ENCODE measurements at regions not wholly inside any gene's neighbourhood (a gene's known extent, or its start where the extent isn't known, plus 50 kb on each side); places are given as distances from the start of the nearest gene placed in this dataset.

DNA sequence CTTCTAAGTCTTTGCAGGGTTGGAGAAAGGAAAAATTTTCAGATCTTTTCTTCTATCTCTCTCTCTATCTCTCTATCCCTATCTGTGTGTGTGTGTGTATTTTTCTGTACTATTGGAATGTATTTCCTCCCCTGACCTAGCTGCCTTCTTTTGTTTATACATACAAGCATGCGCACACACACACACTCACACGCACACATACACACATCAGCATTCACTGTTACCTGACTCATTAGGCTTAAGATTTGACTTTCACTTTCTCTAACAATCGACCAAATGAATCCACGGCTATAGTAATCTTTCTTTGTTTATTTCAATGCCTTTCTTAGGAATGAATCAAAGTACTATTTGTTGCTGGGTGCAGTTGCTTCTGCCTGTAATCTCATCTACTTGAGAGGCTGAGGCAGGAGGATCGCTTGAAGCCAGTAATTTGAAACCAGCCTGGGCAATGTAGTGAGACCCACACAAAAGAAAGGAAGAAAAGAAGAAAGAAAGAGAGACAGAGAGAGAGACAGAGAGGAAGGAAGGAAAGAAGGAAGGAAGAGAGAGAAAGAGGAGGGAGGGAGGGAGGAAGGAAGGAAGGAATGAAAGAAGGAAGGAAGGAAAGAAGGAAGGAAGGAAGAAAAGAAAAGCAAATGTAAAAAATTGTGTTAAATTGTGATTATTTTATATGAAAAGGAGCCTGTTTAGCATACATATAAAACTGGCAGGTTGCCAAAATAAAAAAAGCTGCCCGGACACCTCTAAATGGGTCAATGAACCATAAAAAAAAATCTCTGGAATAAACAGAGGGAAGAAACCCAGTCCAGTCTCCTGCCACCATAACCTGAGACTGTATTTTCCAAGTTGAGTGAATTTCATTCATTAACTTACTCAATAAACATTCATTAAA is 206.8 kb downstream of the ZNF326 start:
- no peaks in the 10 kb centered on the region for H3K9me3 Mint-ChIP-seq
- H3K27ac Mint-ChIP-seq = no peak overlapping the region
- ATAC-seq (replicated peaks in 1 of 2) (no peak), DNase-seq (no peak)
- H3K36me3 Mint-ChIP-seq (ENCODE audit: insufficient read depth in 2 of 2) = no peaks in the 10 kb centered on the region
- H3K27me3 Mint-ChIP-seq (ENCODE audit: low read depth) = no peaks in the 10 kb centered on the region
- H3K4me3 Mint-ChIP-seq = no peak overlapping the region
- no peaks in the 10 kb centered on the region for H3K4me1 Mint-ChIP-seq (ENCODE audit: low read depth)

DNA sequence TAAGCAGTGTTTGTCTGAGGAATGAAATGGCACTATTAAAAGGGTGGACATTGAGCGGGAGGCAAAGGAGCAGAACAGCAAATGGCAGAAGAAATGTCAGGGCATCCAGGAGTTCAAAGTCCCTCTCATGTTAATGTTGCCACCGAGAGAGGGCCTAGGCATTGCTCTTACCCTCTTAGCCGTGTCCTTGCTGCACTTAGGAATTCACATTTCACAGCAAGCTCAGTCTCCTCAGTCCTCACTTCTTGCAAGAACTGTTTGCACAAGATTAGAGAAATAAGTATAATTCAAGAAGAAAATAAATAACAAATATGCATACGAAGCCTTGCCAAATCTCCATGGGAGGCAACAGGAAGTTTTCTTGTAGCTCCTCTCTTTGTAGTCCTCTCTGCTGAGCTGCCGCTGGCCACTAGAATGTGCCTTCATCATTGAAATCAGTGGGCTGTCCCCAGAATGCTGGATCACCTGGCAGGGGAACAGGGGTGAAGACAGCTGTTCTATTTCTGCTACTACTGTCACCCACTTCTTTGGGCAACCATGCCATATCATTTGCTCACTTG is 205.8 kb downstream of the ZNF326 start:
- no peak overlapping the region for H3K4me3 Mint-ChIP-seq
- no peak for DNase-seq
- no peaks in the 10 kb centered on the region for H3K36me3 Mint-ChIP-seq (ENCODE audit: insufficient read depth in 2 of 2)
- no peak for ATAC-seq (replicated peaks in 1 of 2)
- H3K27me3 Mint-ChIP-seq (ENCODE audit: low read depth) = no peaks in the 10 kb centered on the region
- no peaks in the 10 kb centered on the region for H3K4me1 Mint-ChIP-seq (ENCODE audit: low read depth)
- H3K9me3 Mint-ChIP-seq = no peaks in the 10 kb centered on the region
- no peak overlapping the region for H3K27ac Mint-ChIP-seq

DNA sequence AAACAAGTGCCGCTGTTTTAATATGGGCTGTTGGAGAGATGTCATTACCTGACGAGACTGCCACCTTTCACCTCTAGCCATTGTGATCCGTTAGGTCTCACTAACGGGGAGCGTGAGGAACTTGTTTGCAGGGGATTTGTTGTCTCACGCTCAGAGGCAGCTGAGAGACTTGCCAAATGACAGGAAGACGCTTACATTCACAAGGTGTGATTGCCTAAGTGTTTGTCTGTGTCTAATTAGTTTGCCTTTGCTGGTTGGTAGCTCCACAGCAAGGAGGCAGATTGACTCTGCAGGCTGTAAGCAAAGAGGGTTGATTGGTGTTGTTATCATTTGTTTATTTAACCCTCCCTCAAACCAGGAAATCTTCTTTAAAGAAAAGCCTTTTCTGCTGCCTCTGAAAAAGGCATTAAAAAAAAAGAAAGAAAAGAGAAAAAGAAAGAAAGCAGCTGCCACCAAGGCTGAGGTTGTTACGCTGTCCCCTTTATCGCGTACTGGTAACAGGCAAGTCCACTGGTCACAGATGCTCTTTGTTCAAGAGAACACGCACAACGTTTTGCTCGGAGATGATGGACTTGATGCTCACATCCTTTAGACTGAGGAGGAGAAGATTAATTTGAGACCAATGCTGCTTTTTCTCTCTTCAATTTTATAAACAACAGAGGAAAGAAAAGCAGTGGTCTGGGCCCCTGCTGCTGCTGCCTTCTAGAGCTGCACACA is 203.9 kb downstream of the ZNF326 start:
- Mint-ChIP-seq H3K27me3 (ENCODE audit: low read depth) (peaks cover 6% of the 10 kb centered on the region), H3K4me3 (no peak overlapping the region), H3K27ac (no peak overlapping the region), H3K36me3 (ENCODE audit: insufficient read depth in 2 of 2) (no peaks in the 10 kb centered on the region), H3K9me3 (no peaks in the 10 kb centered on the region), H3K4me1 (ENCODE audit: low read depth) (no peaks in the 10 kb centered on the region)
- DNase-seq = no peak
- no peak for ATAC-seq (replicated peaks in 1 of 2)

DNA sequence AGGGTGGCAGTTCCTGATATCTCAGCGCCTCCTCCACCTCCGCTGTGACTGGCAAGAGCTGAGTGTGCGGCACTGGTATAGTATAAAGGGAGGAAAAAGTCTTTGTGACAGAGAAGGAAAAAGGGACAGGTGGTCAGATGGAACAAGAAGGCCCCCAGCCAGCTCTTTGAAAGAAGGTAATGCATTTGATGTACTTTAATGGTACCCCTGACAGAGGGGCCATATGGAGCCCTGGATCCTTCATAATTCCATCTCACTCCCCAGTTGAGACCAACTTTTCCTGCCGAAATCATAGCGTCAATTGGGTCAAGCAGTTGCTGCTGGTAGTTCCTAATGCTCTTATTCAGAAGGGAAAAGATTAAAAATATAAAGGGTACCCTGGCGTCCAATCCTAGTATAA is 198.2 kb downstream of the ZNF326 start:
- DNase-seq (no peak), ATAC-seq (replicated peaks in 1 of 2) (no peak)
- Mint-ChIP-seq H3K9me3 (no peaks in the 10 kb centered on the region), H3K4me3 (no peak overlapping the region), H3K27ac (no peak overlapping the region), H3K27me3 (ENCODE audit: low read depth) (peaks cover 6% of the 10 kb centered on the region), H3K36me3 (ENCODE audit: insufficient read depth in 2 of 2) (no peaks in the 10 kb centered on the region), H3K4me1 (ENCODE audit: low read depth) (no peaks in the 10 kb centered on the region)

DNA sequence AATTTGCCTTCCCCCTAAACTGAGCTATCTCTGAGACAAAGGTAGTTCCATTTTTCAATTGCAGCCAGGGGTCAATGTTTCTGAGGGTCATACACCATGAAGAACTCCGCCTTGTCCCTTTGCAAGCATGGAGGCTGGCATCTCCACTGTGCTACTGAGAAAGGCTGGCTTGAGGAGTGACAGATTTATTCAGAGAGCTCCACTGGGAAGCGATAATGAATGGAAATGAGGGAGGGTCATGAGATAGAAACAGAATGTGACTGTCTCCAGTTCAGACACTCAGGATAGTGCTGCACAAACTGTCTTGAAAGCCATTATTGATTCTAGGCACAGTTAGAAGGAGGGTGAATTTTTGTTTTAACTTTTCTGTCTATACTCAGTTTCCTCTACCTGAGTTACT is 197.5 kb downstream of the ZNF326 start:
- no peak for DNase-seq
- Mint-ChIP-seq H3K36me3 (ENCODE audit: insufficient read depth in 2 of 2) (no peaks in the 10 kb centered on the region), H3K9me3 (no peaks in the 10 kb centered on the region), H3K4me3 (no peak overlapping the region), H3K27me3 (ENCODE audit: low read depth) (peaks cover 6% of the 10 kb centered on the region), H3K4me1 (ENCODE audit: low read depth) (no peaks in the 10 kb centered on the region), H3K27ac (no peak overlapping the region)
- no peak for ATAC-seq (replicated peaks in 1 of 2)

DNA sequence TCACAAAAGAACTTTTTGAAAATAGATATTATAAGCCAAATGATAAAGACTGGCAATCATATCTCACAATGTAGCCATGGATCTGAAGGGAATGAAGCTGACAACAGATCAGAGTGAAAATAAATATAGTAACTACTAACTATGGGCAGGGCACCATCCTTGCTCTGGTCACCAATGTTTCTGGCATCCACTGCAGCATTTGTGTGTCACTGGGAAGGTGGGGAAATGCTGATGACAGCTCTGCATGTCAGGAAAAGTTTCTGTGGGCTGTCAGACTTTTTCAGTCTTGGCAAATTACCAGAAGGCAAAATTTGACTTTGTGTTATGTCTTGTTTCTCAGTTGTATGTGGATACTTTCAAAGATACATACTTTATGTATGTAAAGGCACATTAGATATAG is 195.6 kb downstream of the ZNF326 start:
- ATAC-seq (replicated peaks in 1 of 2) (no peak), DNase-seq (no peak)
- peaks cover 6% of the 10 kb centered on the region for H3K27me3 Mint-ChIP-seq (ENCODE audit: low read depth)
- H3K27ac Mint-ChIP-seq = no peak overlapping the region
- no peak overlapping the region for H3K4me3 Mint-ChIP-seq
- H3K9me3 Mint-ChIP-seq = no peaks in the 10 kb centered on the region
- H3K36me3 Mint-ChIP-seq (ENCODE audit: insufficient read depth in 2 of 2) = no peaks in the 10 kb centered on the region
- no peaks in the 10 kb centered on the region for H3K4me1 Mint-ChIP-seq (ENCODE audit: low read depth)

DNA sequence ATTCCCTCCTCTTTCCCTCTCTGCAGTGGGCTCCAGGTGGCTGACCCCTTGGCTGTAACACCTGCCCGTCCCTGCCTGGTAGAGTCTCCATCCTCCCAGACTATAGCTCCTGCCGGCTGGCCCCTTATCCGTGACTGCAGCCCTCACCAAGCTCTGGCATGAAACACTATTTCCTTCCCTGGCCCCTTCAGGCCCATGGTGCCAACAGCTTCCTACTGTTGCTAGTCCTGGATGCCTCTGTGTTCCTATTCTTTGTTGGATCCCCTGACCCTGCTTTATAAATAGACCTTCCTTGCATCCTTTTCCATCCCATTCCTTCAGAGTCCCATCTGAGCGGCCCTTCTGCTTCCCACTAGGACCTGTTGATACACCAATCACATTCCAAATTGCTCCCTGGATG is 195.0 kb downstream of the ZNF326 start:
- ATAC-seq (replicated peaks in 1 of 2) = no peak
- no peak overlapping the region for H3K27ac Mint-ChIP-seq
- H3K4me3 Mint-ChIP-seq = no peak overlapping the region
- DNase-seq = no peak
- no peaks in the 10 kb centered on the region for H3K4me1 Mint-ChIP-seq (ENCODE audit: low read depth)
- peaks cover 6% of the 10 kb centered on the region for H3K27me3 Mint-ChIP-seq (ENCODE audit: low read depth)
- H3K9me3 Mint-ChIP-seq = no peaks in the 10 kb centered on the region
- no peaks in the 10 kb centered on the region for H3K36me3 Mint-ChIP-seq (ENCODE audit: insufficient read depth in 2 of 2)

DNA sequence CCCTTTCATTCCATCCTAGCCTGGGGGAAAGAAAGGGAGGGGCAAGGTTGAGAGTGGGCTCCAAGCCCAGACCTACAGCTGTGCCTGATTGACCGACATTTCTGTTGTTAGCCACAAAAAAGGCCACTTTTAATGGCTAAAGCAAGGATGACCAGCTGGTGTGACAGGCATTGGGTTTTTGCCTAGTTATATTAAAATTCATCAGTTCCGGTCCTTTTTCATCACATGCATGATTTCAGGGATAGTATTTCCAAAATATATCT is 192.3 kb downstream of the ZNF326 start:
- Mint-ChIP-seq H3K27me3 (ENCODE audit: low read depth) (no peaks in the 10 kb centered on the region), H3K4me1 (ENCODE audit: low read depth) (no peaks in the 10 kb centered on the region), H3K4me3 (no peak overlapping the region), H3K9me3 (no peaks in the 10 kb centered on the region), H3K36me3 (ENCODE audit: insufficient read depth in 2 of 2) (no peaks in the 10 kb centered on the region), H3K27ac (no peak overlapping the region)
- DNase-seq (no peak), ATAC-seq (replicated peaks in 1 of 2) (no peak)

DNA sequence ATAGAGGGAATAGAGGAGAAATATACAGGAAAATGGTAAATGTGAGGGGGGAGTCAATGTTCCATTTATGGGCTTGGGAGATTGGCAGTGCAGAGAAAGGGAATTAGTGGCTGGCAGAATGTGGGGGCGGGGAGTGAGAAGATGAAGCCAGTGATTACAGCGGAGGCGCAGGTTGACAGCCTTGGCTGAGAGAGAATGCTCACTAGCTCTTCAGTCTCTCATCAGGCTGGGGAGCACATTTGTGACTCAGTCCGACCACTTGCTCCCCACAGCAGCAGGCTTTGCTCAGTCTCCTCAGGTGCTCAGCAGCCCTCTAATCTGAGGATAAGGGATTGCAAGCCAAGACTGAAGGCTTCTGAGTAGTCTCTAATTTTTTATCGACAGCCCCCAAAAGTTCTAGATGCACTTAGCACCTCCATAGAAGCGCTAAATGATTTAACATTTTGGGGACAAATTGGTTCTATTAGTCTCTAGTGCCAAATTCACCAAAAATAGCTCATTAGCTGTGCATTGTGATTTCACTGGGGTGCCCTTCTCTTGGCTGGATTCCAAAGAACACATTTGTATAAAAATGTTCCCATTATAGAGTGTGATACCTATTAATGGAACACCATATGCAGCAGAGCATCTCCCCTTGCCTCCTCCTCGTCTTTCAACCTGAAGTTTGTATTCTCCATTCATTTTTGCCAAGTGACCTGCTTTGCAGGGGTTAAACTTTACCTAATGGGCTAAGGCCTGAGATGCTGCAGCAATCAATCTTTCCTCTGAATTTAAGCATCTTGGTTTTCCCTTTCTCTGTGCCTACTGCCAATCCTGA is 191.8 kb downstream of the ZNF326 start:
- DNase-seq (no peak), ATAC-seq (replicated peaks in 1 of 2) (no peak)
- Mint-ChIP-seq H3K36me3 (ENCODE audit: insufficient read depth in 2 of 2) (no peaks in the 10 kb centered on the region), H3K9me3 (no peaks in the 10 kb centered on the region), H3K4me3 (no peak overlapping the region), H3K27ac (no peak overlapping the region), H3K4me1 (ENCODE audit: low read depth) (no peaks in the 10 kb centered on the region), H3K27me3 (ENCODE audit: low read depth) (no peaks in the 10 kb centered on the region)

DNA sequence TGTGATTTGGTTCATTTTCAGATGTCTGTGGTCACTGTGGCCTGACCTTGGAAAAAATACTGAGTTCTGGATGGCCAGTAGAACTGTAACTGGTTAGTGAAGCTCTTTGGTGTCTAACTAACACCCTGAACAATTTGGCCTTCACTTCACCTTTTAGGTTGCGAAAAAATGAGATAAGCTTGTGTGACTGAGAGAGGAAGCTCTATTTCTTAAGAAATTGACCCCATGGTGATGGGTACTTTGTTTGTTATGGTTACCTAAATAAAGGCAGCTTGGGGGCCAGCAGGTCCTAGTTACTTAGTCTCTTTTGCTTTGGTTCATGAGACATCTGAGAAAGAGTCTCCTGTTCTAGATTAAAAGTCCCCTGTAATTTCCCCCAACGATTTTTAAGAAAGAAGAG is 181.6 kb downstream of the ZNF326 start:
- no peak for ATAC-seq (replicated peaks in 1 of 2)
- no peaks in the 10 kb centered on the region for H3K27me3 Mint-ChIP-seq (ENCODE audit: low read depth)
- DNase-seq = no peak
- H3K27ac Mint-ChIP-seq = no peak overlapping the region
- no peaks in the 10 kb centered on the region for H3K36me3 Mint-ChIP-seq (ENCODE audit: insufficient read depth in 2 of 2)
- H3K4me1 Mint-ChIP-seq (ENCODE audit: low read depth) = no peaks in the 10 kb centered on the region
- no peaks in the 10 kb centered on the region for H3K9me3 Mint-ChIP-seq
- H3K4me3 Mint-ChIP-seq = no peak overlapping the region

DNA sequence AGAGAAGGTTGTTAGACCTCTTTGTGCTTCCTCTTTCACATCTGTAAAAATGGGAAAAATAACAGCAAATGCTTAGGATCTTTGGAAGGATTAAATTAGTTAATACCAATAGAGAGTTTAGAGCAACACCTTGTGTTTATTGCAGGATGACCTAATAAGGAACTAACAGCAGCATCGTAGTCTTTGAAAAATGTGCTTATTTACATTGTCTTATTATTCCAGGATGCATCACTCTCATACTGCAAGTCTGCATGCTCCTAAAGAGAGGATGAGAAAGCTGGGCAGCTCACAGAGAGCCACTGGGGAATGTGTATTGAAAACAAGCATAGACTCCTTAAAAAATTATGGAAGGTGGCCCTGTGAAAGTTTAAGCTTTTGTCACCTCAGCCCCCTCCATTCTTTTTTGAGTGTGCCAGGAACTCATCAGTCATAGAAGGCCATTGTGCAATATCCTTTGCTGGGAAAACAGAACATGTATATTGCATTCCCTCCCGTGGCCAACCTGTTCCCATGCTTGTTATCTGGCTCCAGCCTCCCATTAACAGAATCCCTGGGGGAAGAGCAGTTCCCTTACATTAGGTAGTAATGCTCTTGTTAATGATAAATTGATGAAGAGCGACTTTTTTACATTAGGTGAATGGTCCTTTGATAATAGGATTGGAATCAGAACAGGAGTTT is 180.7 kb downstream of the ZNF326 start:
- Mint-ChIP-seq H3K27me3 (ENCODE audit: low read depth) (no peaks in the 10 kb centered on the region), H3K36me3 (ENCODE audit: insufficient read depth in 2 of 2) (no peaks in the 10 kb centered on the region), H3K9me3 (no peaks in the 10 kb centered on the region), H3K4me1 (ENCODE audit: low read depth) (no peaks in the 10 kb centered on the region), H3K27ac (no peak overlapping the region), H3K4me3 (no peak overlapping the region)
- ATAC-seq (replicated peaks in 1 of 2) (no peak), DNase-seq (no peak)

DNA sequence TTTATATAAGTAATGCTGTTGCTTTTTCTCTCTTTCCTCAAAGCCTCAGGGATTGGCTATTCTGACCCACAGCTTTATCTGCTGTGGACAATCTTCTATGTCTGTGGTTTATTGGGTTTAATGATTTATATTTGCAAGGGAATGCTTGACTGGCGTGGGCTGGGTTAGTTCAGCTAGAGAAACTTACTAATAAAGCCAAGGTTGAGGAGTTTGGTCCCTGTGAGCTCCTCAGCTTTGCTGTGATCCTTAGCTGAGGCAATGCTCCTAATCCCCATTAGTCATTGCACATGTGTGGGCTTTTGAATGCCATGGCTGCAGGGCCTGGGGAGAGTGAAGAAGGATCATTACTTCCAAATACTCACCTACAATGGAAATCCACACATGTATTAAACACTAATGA is 179.3 kb downstream of the ZNF326 start:
- no peaks in the 10 kb centered on the region for H3K27me3 Mint-ChIP-seq (ENCODE audit: low read depth)
- DNase-seq (no peak), ATAC-seq (replicated peaks in 1 of 2) (no peak)
- H3K9me3 Mint-ChIP-seq = peaks cover 0 to 3% of the 10 kb centered on the region in 2 donors
- H3K36me3 Mint-ChIP-seq (ENCODE audit: insufficient read depth in 2 of 2) = no peaks in the 10 kb centered on the region
- H3K4me3 Mint-ChIP-seq = no peak overlapping the region
- H3K4me1 Mint-ChIP-seq (ENCODE audit: low read depth) = no peaks in the 10 kb centered on the region
- H3K27ac Mint-ChIP-seq = no peak overlapping the region

DNA sequence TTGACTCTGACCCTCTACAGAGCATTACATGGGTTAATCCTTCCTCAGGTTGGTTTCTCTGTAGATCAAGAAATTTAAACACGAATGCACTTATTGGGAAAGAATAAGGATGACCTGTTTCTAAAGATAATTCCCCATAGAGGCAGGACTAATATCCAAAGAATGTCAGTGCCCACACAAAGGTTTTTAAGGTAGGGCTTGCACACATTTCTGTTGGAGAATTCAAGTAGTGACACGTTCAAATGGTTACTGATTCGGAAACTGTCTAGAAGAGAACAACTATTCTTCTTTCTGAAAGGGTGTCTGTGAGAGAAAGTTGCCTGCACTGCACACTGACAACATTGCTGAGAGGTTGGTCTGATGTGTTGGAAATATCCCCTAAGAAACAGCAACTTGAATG is 167.3 kb downstream of the ZNF326 start:
- no peak for DNase-seq
- H3K4me1 Mint-ChIP-seq (ENCODE audit: low read depth) = no peaks in the 10 kb centered on the region

More for the DNA sequence above, 167.3 kb downstream of the ZNF326 start:
- H3K9me3 Mint-ChIP-seq = peaks cover 0 to 2% of the 10 kb centered on the region in 2 donors
- no peak overlapping the region for H3K27ac Mint-ChIP-seq
- ATAC-seq (replicated peaks in 1 of 2) = no peak
- H3K4me3 Mint-ChIP-seq = no peak overlapping the region
- peaks cover 5% of the 10 kb centered on the region for H3K27me3 Mint-ChIP-seq (ENCODE audit: low read depth)
- peaks cover 0 to 1% of the 10 kb centered on the region in 2 donors for H3K36me3 Mint-ChIP-seq (ENCODE audit: insufficient read depth in 2 of 2)

Data from activated T-cell treated with anti-CD3 and anti-CD28 coated beads, Interleukin-2, amount 50 U/mL, for 72 hours (primary cell).